GM18907 (cell line): ENCODE measurements at regions not wholly inside any gene's neighbourhood (a gene's known extent, or its start where the extent isn't known, plus 50 kb on each side); places are given as distances from the start of the nearest gene placed in this dataset.

Experiments used
- ATAC-seq: cut with Tn5 transposase; IDR thresholded peaks from one replicate; pipeline ENCODE4 v1.9.1; 2021; ENCODE audit warnings: mild to moderate bottlenecking, moderate library complexity; ENCODE audit not compliant: unreplicated experiment

- ATAC-seq, result no peak
Measured at GRCh38 chr2:6750411-6751158, 115.1 kb downstream of the CMPK2 start.

GRCh38 chr2:6754419-6754818 lies 111.3 kb downstream of the CMPK2 start:
- ATAC-seq, result no peak

DNA sequence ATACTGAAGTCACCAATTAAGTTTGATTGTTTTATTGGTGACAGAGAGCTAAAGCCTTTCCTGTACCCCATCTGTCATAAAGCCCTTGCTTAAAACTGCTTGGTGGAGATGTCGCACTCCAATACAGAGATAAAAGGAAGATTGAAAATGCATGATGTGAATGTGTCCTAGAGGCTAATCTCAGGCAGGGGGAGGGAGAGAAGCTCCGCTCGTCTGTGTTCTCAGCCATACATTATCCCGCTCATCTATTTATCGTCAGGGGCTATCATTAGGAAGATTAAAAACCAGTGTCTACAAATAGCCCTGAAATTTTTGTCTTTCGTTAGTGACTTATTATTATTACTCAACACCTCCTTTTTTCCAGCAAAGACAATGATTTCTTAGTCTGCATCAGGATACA lies 110.3 kb downstream of the CMPK2 start:
- ATAC-seq, result no peak

DNA sequence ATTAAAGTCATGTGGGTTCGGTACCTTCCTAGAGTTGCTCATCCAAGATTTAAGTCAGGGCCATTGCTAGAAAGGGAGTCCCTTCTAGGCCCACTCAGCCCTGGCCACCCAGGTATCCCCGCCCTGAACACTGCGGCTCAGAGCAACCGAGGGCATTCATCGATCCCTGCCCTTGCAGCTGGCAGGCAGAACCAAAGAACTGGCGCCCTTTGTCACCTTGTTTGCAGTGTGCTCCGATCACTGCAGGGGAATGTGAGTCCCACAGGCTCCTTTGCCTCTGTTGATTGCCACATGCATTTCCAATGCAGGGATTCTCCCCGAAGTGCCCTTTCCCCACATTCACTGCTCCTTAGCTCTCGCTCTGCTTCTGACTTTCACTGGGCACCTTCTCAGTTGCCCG lies 108.5 kb downstream of the CMPK2 start:
- ATAC-seq, result no peak

GRCh38 chr2:6759689-6760088 lies 106.0 kb downstream of the CMPK2 start:
- ATAC-seq, result no peak

DNA sequence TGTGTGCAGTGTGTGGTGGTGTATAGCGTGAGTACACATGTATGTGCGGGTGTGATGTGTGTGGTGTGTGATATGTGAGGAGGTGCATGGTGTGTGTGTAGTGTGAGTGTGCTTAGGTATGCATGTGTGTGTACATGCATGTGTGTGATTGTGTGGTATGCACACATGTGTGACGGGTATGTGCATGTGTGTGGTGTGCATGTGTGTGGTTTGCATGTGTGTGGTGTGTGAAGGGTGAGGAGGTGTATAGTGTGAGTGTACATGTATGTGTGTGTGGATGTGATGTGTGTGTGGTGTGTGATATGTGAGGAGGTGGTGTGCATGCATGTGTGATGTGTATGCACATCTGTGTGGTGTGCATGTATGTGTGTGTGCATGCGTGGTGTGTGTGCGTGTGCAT lies 105.6 kb downstream of the CMPK2 start:
- no peak for ATAC-seq

GRCh38 chr2:6764968-6765723 lies 100.6 kb downstream of the CMPK2 start:
- ATAC-seq, result no peak

DNA sequence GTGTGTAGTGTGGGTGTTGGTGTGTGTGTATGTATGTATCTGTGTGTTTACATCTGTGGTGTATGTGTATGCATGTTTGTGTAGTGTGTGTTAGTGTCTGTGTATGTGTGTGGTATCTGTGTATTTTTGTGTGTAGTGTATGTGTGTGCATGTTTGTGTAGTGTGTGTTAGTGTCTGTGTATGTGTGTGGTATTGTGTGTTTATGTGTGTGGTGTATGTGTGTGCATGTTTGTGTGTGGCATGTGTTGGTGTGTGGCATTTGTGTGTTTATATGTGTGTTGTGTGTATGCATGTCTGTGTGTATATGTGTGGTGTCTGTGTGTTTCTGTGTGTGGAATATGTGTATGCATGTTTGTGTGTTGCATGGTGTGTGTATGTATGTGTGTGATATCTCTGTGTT lies 96.4 kb downstream of the CMPK2 start:
- no peak for ATAC-seq

- ATAC-seq, result no peak
Measured at GRCh38 chr2:6770006-6770405, 95.7 kb downstream of the CMPK2 start.

GRCh38 chr2:6771634-6772611 lies 93.8 kb downstream of the CMPK2 start:
- ATAC-seq, result no peak

GRCh38 chr2:6773007-6773693 lies 92.6 kb downstream of the CMPK2 start:
- ATAC-seq, result peak; percentile 97

DNA sequence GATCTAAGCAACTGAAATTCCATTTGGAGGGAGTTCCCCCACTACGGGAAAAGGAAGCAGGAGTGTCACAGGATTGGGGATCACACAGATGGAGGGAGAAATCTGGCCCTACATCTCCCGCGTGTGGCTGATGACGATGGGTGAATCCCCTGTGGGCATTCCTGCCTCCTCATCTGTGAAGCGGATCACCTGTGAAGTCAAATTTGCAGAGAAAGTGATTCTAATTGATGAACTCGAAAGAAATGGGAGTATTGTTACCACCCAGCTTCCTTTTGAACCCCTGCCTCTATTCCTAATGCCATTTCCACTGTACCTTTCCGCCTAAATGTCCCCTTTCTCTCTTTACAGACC lies 92.0 kb downstream of the CMPK2 start:
- no peak for ATAC-seq

GRCh38 chr2:6776125-6776524 lies 89.6 kb downstream of the CMPK2 start:
- ATAC-seq, result no peak

DNA sequence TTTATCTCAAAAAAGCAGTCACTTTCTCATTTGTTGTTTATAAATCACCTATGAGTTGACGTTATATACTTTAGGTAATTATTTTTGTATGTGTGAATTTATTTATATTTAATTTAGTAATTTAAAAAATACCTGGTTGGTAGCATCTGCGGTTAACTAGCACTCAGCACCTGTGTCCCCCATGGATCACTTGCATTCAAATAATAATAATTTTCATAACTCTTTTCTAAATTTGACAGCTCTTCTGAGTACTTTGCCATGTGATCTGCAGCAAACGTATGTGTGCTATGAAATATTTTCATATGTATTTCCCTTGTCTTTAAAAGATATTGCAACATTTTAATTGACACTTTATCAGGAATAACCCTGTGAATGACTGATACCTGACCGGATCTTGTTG lies 88.1 kb downstream of the CMPK2 start:
- no peak for ATAC-seq

DNA sequence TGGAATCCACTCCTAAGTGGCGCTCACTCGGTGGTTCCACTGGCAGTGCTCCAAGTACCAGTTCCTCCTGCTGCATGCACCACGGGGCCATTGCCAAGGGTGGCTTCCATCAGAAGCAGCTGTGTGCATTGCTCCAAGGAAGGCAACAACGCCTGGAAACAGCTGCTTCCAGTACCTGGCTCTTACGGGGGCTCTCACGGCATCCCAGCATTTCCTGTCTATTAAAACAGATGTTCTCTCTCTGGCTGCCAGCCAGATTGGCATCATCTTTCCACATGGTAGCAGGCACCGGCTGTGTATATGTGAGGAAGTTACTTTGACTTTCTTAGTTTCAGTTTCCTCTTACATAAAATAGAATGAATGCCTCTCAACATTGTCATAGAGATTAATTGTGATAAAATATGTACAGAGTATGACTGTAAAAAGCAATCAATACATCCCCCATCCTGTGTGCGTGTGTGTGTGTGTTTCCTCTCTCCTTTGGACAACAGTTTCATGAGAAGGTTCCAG lies 84.9 kb downstream of the CMPK2 start:
- peak; percentile 92 for ATAC-seq

DNA sequence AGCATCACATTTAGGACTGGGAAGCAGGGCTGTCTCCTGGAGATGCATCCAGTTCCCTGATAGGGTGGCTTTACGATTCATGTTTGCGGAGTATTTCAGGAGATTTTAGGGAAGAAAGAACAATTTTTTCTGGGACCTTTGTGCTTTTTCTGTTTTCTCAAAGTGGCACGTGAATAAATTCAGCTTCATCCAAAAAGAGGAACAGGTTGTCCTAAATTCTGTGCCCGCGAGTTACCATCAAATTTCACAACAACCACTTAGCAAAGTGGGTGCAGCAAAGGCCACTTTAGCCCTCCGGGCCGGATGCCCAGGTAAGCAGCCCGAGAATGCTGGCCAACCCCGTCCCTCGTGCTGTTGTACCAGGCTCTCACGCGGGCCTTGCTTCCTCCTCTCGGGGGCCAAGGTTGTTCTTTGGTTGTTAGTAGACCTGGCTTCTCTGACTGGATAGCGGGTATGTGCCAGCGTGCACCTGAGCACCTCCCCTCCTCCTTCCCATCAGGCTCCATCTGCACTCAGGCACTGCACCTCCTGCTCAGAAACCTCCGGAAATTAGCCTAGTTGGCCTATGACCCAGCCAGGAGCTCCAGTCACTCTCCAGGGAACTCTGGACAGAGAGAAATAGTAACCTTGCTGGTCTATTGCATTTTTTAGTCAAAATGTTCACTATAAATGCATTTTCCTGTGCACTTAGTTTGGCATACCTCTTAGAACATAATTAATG lies 83.0 kb downstream of the CMPK2 start:
- ATAC-seq, result no peak

GRCh38 chr2:6783238-6783614 lies 82.5 kb downstream of the CMPK2 start:
- ATAC-seq, result no peak

DNA sequence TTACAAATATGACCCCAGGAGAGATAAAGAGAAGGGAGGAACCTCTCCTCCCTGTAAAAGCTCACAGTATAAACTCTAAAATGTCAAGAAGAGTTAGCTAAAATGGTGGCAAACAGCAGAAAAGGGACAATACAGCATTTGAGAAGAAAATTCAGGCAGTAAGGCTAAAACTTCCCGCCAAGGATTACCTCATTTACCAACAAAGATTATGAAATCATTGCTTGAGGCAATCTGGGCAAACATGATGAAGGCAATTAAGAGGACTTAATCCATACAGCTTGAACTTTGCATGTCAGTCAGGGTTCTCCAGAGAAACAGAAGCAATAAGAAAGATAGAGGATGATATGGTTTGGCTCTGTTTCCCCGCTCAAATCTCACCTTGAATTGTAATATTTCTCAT lies 81.4 kb downstream of the CMPK2 start:
- ATAC-seq, result no peak

DNA sequence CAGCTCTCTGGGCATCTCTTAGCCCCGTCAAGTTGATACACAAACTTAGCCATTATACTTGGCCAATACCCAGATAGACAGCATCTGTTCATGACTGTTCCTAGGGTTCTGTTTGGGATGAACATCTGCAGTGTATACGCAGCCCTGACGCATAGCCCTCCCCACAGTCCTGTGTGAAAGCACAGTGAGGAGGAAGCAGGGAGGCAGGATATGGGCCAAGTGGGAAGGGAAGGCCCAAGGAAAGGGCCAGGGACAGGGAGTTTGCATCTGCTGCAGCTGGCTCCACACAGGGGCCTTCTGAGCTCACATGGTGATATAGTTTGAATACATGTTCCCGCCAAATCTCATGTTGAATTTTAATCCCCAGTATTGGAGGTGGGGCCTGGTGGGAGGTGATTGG lies 80.2 kb downstream of the CMPK2 start:
- ATAC-seq, result no peak

- ATAC-seq, result no peak
Measured at GRCh38 chr2:6787376-6787775, 78.3 kb downstream of the CMPK2 start.
